HepG2 (cell line): ENCODE measurements at regions not wholly inside any gene's neighbourhood (a gene's known extent, or its start where the extent isn't known, plus 50 kb on each side); places are given as distances from the start of the nearest gene placed in this dataset.

Experiments used
- CBFB ChIP-seq: sonication (generic); formaldehyde crosslinking; IDR thresholded peaks from 2 replicates; pipeline ENCODE4 v1.4.0; 2020; ENCODE audit warnings: missing genetic modification reagents
- DMTF1 ChIP-seq: sonication (generic); formaldehyde crosslinking; IDR thresholded peaks from 2 replicates; pipeline ENCODE4 v1.4.0; 2020; ENCODE audit warnings: mild to moderate bottlenecking, missing genetic modification reagents
- GLMP ChIP-seq: sonication (generic); formaldehyde crosslinking; IDR thresholded peaks from 2 replicates; pipeline ENCODE4 v1.9.0; 2021; ENCODE audit warnings: missing genetic modification reagents, mild to moderate bottlenecking, borderline replicate concordance
- HDAC1 ChIP-seq: sonication (generic); formaldehyde crosslinking; IDR thresholded peaks from 2 replicates; pipeline ENCODE4 v1.5.1; 2020; ENCODE audit warnings: mild to moderate bottlenecking, missing genetic modification reagents
- MLX ChIP-seq: IDR thresholded peaks from 2 replicates; pipeline ENCODE4 v1.6.1; 2016
- PRDM10 ChIP-seq: sonication (generic); formaldehyde crosslinking; IDR thresholded peaks from 2 replicates; pipeline ENCODE4 v1.4.0; 2020; ENCODE audit warnings: low read depth, missing genetic modification reagents
- PRPF4 ChIP-seq: fragments of 200-400 bp; formaldehyde crosslinking; IDR thresholded peaks from 2 replicates; pipeline ENCODE4 v1.6.1; 2016; ENCODE audit warnings: low read length, low read depth; ENCODE audit not compliant: poor library complexity, severe bottlenecking
- RARA ChIP-seq: IDR thresholded peaks from 2 replicates; pipeline ENCODE4 v1.6.1; 2016; ENCODE audit warnings: missing genetic modification reagents, missing compliant biosample characterization
- REPIN1 ChIP-seq: sonication (generic); formaldehyde crosslinking; IDR thresholded peaks from 2 replicates; pipeline ENCODE4 v1.8.0; 2022; ENCODE audit warnings: missing genetic modification reagents, low read depth, mild to moderate bottlenecking, borderline replicate concordance
- TCF12 ChIP-seq, 2 experiments: fragments of 450-650 bp in 1 of 2; sonication (generic) in 1 of 2; formaldehyde crosslinking in 1 of 2; IDR thresholded peaks; 2 replicates each; pipeline versions ENCODE4 v1.6.1 to v1.8.0; 2017 to 2022; ENCODE audit warnings: antibody characterized with exemption in 1 of 2, mild to moderate bottlenecking in 1 of 2, missing genetic modification reagents in 1 of 2, moderate library complexity in 1 of 2
- TEAD3 ChIP-seq: optimal IDR thresholded peaks from 2 replicates; pipeline ENCODE3; 2016; ENCODE audit warnings: borderline replicate concordance
- TFAP4 ChIP-seq: sonication (generic); IDR thresholded peaks from 2 replicates; pipeline ENCODE4 v1.6.1; 2016; ENCODE audit warnings: low read depth, borderline replicate concordance
- ZHX2 ChIP-seq, 2 experiments: sonication (generic) in 1 of 2; formaldehyde crosslinking in 1 of 2; IDR thresholded peaks; 2 replicates each; pipeline versions ENCODE4 v1.6.1 to v1.9.0; 2014 to 2022; ENCODE audit warnings: antibody characterized with exemption in 1 of 2, borderline replicate concordance in 1 of 2, inconsistent platforms in 1 of 2, low read depth in 1 of 2, missing genetic modification reagents in 1 of 2
- ZNF205 ChIP-seq: IDR thresholded peaks from 2 replicates; pipeline ENCODE4 v1.6.1; 2018; ENCODE audit warnings: missing biosample characterization, missing genetic modification reagents

- TF ChIP-seq CBFB = no peak
- no peak for TF ChIP-seq GLMP (CRISPR knock-in tag)
- no peak for TF ChIP-seq ZNF205 (CRISPR knock-in tag)
- no peak for TF ChIP-seq ZHX2 (IDR thresholded peaks at IDR 0.05; ENCODE audit: low read depth)
- no peak for TF ChIP-seq ZHX2 (CRISPR knock-in tag; IDR thresholded peaks at IDR 0.05; ENCODE audit: borderline replicate concordance)
- no peak for TF ChIP-seq PRPF4
- TF ChIP-seq TEAD3 (CRISPR knock-in tag) = peak; percentile 15
- TF ChIP-seq TCF12 (IDR thresholded peaks at IDR 0.05) = no peak
- TF ChIP-seq TCF12 (CRISPR knock-in tag; IDR thresholded peaks at IDR 0.05) = no peak
- TF ChIP-seq PRDM10 (CRISPR knock-in tag) = no peak
- peak; percentile 58; the same call in 1 of the 2 replicates for TF ChIP-seq TFAP4
- TF ChIP-seq MLX = no peak
- TF ChIP-seq DMTF1 (CRISPR knock-in tag) = no peak
- peak; percentile 60 for TF ChIP-seq RARA (CRISPR knock-in tag)
- no peak for TF ChIP-seq REPIN1 (CRISPR knock-in tag)
- TF ChIP-seq HDAC1 (CRISPR knock-in tag) = no peak
Observed at GRCh38 chr1:111565968-111566367, 53.6 kb upstream of the RAP1A start (continued).
